PFSK-1 (cell line): ENCODE measurements at regions not wholly inside any gene's neighbourhood (a gene's known extent, or its start where the extent isn't known, plus 50 kb on each side); places are given as distances from the start of the nearest gene placed in this dataset.

Source experiments
- FOXP2 ChIP-seq: optimal IDR thresholded peaks from 2 replicates; pipeline ENCODE3; 2011; ENCODE audit warnings: borderline replicate concordance, control low read depth, inconsistent platforms; ENCODE audit not compliant: insufficient read depth; ENCODE audit errors: extremely low read length, extremely low read depth
- POLR2AphosphoS5 ChIP-seq: IDR thresholded peaks from 2 replicates; pipeline ENCODE4 v1.6.1; 2012; ENCODE audit warnings: low read depth, mild to moderate bottlenecking, control low read depth, low read length, moderate library complexity
- REST ChIP-seq, 2 experiments: IDR thresholded peaks; 2 replicates each; pipeline versions ENCODE4 v1.6.1 to v1.8.0; 2011 to 2012; ENCODE audit warnings: low read depth in 2 of 2, low read length in 2 of 2, control low read depth in 1 of 2, inconsistent platforms in 1 of 2, mild to moderate bottlenecking in 1 of 2, moderate library complexity in 1 of 2; ENCODE audit not compliant: insufficient read depth in 1 of 2
- SIN3A ChIP-seq: IDR thresholded peaks from 2 replicates; pipeline ENCODE4 v1.6.1; 2012; ENCODE audit warnings: mild to moderate bottlenecking, low read length, moderate library complexity, borderline replicate concordance; ENCODE audit not compliant: insufficient read depth
- TAF1 ChIP-seq: IDR thresholded peaks from 2 replicates; pipeline ENCODE4 v1.6.1; 2012; ENCODE audit warnings: low read length, control low read depth, borderline replicate concordance; ENCODE audit not compliant: insufficient read depth

GRCh38 chr1:98498651-98499050 lies 162.9 kb upstream of the SNX7 start:
- TF ChIP-seq TAF1 (no peak), POLR2AphosphoS5 (no peak), FOXP2 (no peak), SIN3A (no peak), REST (IDR thresholded peaks at IDR 0.05; ENCODE audit: insufficient read depth in 1 of 2, low read depth in 2 of 2, low read length in 2 of 2) (no peak)

- TF ChIP-seq POLR2AphosphoS5, result no peak
- no peak for TF ChIP-seq TAF1
- no peak for TF ChIP-seq SIN3A
- TF ChIP-seq REST (IDR thresholded peaks at IDR 0.05; ENCODE audit: insufficient read depth in 1 of 2, low read depth in 2 of 2, low read length in 2 of 2), result no peak
- no peak for TF ChIP-seq FOXP2
Observed at GRCh38 chr1:98497497-98497896, 164.0 kb upstream of the SNX7 start.

GRCh38 chr1:98496256-98496995 lies 165.1 kb upstream of the SNX7 start:
- no peak for TF ChIP-seq REST (IDR thresholded peaks at IDR 0.05; ENCODE audit: insufficient read depth in 1 of 2, low read depth in 2 of 2, low read length in 2 of 2)
- no peak for TF ChIP-seq SIN3A
- no peak for TF ChIP-seq TAF1
- no peak for TF ChIP-seq FOXP2
- TF ChIP-seq POLR2AphosphoS5, result no peak

- no peak for TF ChIP-seq POLR2AphosphoS5
- no peak for TF ChIP-seq FOXP2
- no peak for TF ChIP-seq TAF1
- no peak for TF ChIP-seq SIN3A
- TF ChIP-seq REST (IDR thresholded peaks at IDR 0.05; ENCODE audit: insufficient read depth in 1 of 2, low read depth in 2 of 2, low read length in 2 of 2), result no peak
Observed at GRCh38 chr1:98493469-98493868, 168.1 kb upstream of the SNX7 start.

GRCh38 chr1:98490099-98490498 lies 171.4 kb upstream of the SNX7 start:
- TF ChIP-seq FOXP2 (no peak), POLR2AphosphoS5 (no peak), REST (IDR thresholded peaks at IDR 0.05; ENCODE audit: insufficient read depth in 1 of 2, low read depth in 2 of 2, low read length in 2 of 2) (no peak), TAF1 (no peak), SIN3A (no peak)
